T-helper 17 cell (primary cell): ENCODE measurements at regions not wholly inside any gene's neighbourhood (a gene's known extent, or its start where the extent isn't known, plus 50 kb on each side); places are given as distances from the start of the nearest gene placed in this dataset.
A peak's percentile ranks its signal among the peaks of the same experiment; 100 is the strongest.

ENCODE experiments used
- ATAC-seq: fragments of 150-1000 bp; cut with Tn5 transposase; 2 replicates; pipeline ENCODE4 v1.10.0; 2021; ENCODE audit warnings: mild to moderate bottlenecking, moderate library complexity
- DNase-seq, 3 donors: peaks; one replicate each; pipeline versions ENCODE4 v3.0.0 to v3.0.0-alpha.2; 2020 to 2021
- H3K9me3 ChIP-seq: one replicate; pipeline ENCODE4 v1.7.0; 2013; ENCODE audit warnings: low read length, mild to moderate bottlenecking; ENCODE audit not compliant: control insufficient read depth, poor library complexity, severe bottlenecking
- H3K27ac Mint-ChIP-seq: one replicate; pipeline ENCODE4 v1.8.0; 2022; ENCODE audit warnings: mild to moderate bottlenecking, moderate library complexity, mixed read lengths
- H3K27me3 Mint-ChIP-seq: one replicate; pipeline ENCODE4 v1.8.0; 2022; ENCODE audit warnings: mixed read lengths
- H3K36me3 Mint-ChIP-seq: one replicate; pipeline ENCODE4 v1.8.0; 2022; ENCODE audit warnings: low read depth, mixed read lengths
- H3K4me1 Mint-ChIP-seq: one replicate; pipeline ENCODE4 v1.8.0; 2022; ENCODE audit warnings: mild to moderate bottlenecking, mixed read lengths
- H3K4me3 Mint-ChIP-seq: one replicate; pipeline ENCODE4 v1.8.0; 2022; ENCODE audit warnings: mild to moderate bottlenecking, moderate library complexity, mixed read lengths

- peaks cover 55% of the 10 kb centered on the region for H3K27me3 Mint-ChIP-seq
- peaks cover 47% of the 10 kb centered on the region for H3K9me3 ChIP-seq
- no peak for ATAC-seq
- H3K4me3 Mint-ChIP-seq: no peak overlapping the region
- peaks cover 12% of the 10 kb centered on the region for H3K4me1 Mint-ChIP-seq
- no peak overlapping the region for H3K27ac Mint-ChIP-seq
- peaks cover 2% of the 10 kb centered on the region for H3K36me3 Mint-ChIP-seq
- DNase-seq: no peak
Measured at GRCh38 chr7:25857376-25858067, 294.5 kb upstream of the NFE2L3 start.

GRCh38 chr7:25858200-25858524 is 293.8 kb upstream of the NFE2L3 start:
- peaks cover 2% of the 10 kb centered on the region for H3K36me3 Mint-ChIP-seq
- peaks cover 47% of the 10 kb centered on the region for H3K9me3 ChIP-seq
- H3K27me3 Mint-ChIP-seq: peaks cover 57% of the 10 kb centered on the region
- ATAC-seq (no peak), DNase-seq (no peak)
- H3K4me3 Mint-ChIP-seq: no peak overlapping the region
- H3K27ac Mint-ChIP-seq: no peak overlapping the region
- peaks cover 13% of the 10 kb centered on the region for H3K4me1 Mint-ChIP-seq

- H3K27me3 Mint-ChIP-seq: peaks cover 55% of the 10 kb centered on the region
- peak overlapping the region; percentile 63 for H3K4me3 Mint-ChIP-seq
- peaks cover 13% of the 10 kb centered on the region for H3K4me1 Mint-ChIP-seq
- H3K9me3 ChIP-seq: peaks cover 46% of the 10 kb centered on the region
- H3K36me3 Mint-ChIP-seq: peaks cover 2% of the 10 kb centered on the region
- DNase-seq (no peak), ATAC-seq (no peak)
- no peak overlapping the region for H3K27ac Mint-ChIP-seq
Measured at GRCh38 chr7:25858525-25859411, 293.2 kb upstream of the NFE2L3 start.

GRCh38 chr7:25859412-25860274 is 292.4 kb upstream of the NFE2L3 start:
- DNase-seq (no peak), ATAC-seq (no peak)
- peaks cover 13% of the 10 kb centered on the region for H3K4me1 Mint-ChIP-seq
- H3K9me3 ChIP-seq: peaks cover 44% of the 10 kb centered on the region
- peaks cover 50% of the 10 kb centered on the region for H3K27me3 Mint-ChIP-seq
- no peak overlapping the region for H3K27ac Mint-ChIP-seq
- peak overlapping the region; percentile 63 for H3K4me3 Mint-ChIP-seq
- H3K36me3 Mint-ChIP-seq: peaks cover 2% of the 10 kb centered on the region

- H3K27me3 Mint-ChIP-seq: peaks cover 56% of the 10 kb centered on the region
- H3K27ac Mint-ChIP-seq: no peak overlapping the region
- peaks cover 2% of the 10 kb centered on the region for H3K36me3 Mint-ChIP-seq
- H3K9me3 ChIP-seq: peaks cover 35% of the 10 kb centered on the region
- no peak for ATAC-seq
- peak overlapping the region; percentile 13 for H3K4me3 Mint-ChIP-seq
- DNase-seq: no peak
- H3K4me1 Mint-ChIP-seq: peaks cover 13% of the 10 kb centered on the region
Measured at GRCh38 chr7:25860275-25861163, 291.5 kb upstream of the NFE2L3 start.

- peaks cover 30% of the 10 kb centered on the region for H3K9me3 ChIP-seq
- Mint-ChIP-seq H3K27me3 (peaks cover 63% of the 10 kb centered on the region), H3K27ac (no peak overlapping the region), H3K4me1 (peaks cover 13% of the 10 kb centered on the region), H3K36me3 (peaks cover 2% of the 10 kb centered on the region), H3K4me3 (no peak overlapping the region)
- no peak for ATAC-seq
- no peak for DNase-seq
Measured at GRCh38 chr7:25861164-25861496, 290.9 kb upstream of the NFE2L3 start.

GRCh38 chr7:25861601-25862260 is 290.3 kb upstream of the NFE2L3 start:
- ATAC-seq (no peak), DNase-seq (no peak)
- Mint-ChIP-seq H3K36me3 (peaks cover 2% of the 10 kb centered on the region), H3K27ac (no peak overlapping the region), H3K4me3 (peak overlapping the region; percentile 51), H3K27me3 (peaks cover 65% of the 10 kb centered on the region), H3K4me1 (peaks cover 13% of the 10 kb centered on the region)
- H3K9me3 ChIP-seq: peaks cover 30% of the 10 kb centered on the region

- H3K36me3 Mint-ChIP-seq: peaks cover 2% of the 10 kb centered on the region
- H3K9me3 ChIP-seq: peaks cover 30% of the 10 kb centered on the region
- peaks cover 65% of the 10 kb centered on the region for H3K27me3 Mint-ChIP-seq
- peak; percentile 91 for ATAC-seq
- H3K27ac Mint-ChIP-seq: no peak overlapping the region
- peak; percentile 53 to 66 (median 54) for DNase-seq
- peaks cover 13% of the 10 kb centered on the region for H3K4me1 Mint-ChIP-seq
- peak overlapping the region; percentile 51 for H3K4me3 Mint-ChIP-seq
Measured at GRCh38 chr7:25862261-25863004, 289.6 kb upstream of the NFE2L3 start.

- peaks cover 30% of the 10 kb centered on the region for H3K9me3 ChIP-seq
- Mint-ChIP-seq H3K4me3 (peak overlapping the region; percentile 51), H3K27me3 (peaks cover 71% of the 10 kb centered on the region), H3K4me1 (peaks cover 13% of the 10 kb centered on the region), H3K27ac (no peak overlapping the region), H3K36me3 (peaks cover 3% of the 10 kb centered on the region)
- no peak for ATAC-seq
- no peak for DNase-seq
Measured at GRCh38 chr7:25863005-25863728, 288.8 kb upstream of the NFE2L3 start.

GRCh38 chr7:25863729-25864110 is 288.3 kb upstream of the NFE2L3 start:
- ATAC-seq (no peak), DNase-seq (no peak)
- Mint-ChIP-seq H3K36me3 (peaks cover 4% of the 10 kb centered on the region), H3K4me3 (no peak overlapping the region), H3K4me1 (peaks cover 13% of the 10 kb centered on the region), H3K27ac (no peak overlapping the region), H3K27me3 (peaks cover 76% of the 10 kb centered on the region)
- H3K9me3 ChIP-seq: peaks cover 30% of the 10 kb centered on the region

- H3K36me3 Mint-ChIP-seq: peaks cover 4% of the 10 kb centered on the region
- H3K27me3 Mint-ChIP-seq: peaks cover 76% of the 10 kb centered on the region
- DNase-seq (no peak), ATAC-seq (no peak)
- peaks cover 13% of the 10 kb centered on the region for H3K4me1 Mint-ChIP-seq
- H3K27ac Mint-ChIP-seq: no peak overlapping the region
- H3K4me3 Mint-ChIP-seq: no peak overlapping the region
- H3K9me3 ChIP-seq: peaks cover 27% of the 10 kb centered on the region
Measured at GRCh38 chr7:25864511-25864910, 287.5 kb upstream of the NFE2L3 start.
